PC-9 (cell line): ENCODE measurements at regions not wholly inside any gene's neighbourhood (a gene's known extent, or its start where the extent isn't known, plus 50 kb on each side); places are given as distances from the start of the nearest gene placed in this dataset.

Experiments
- CTCF ChIP-seq: fragments of 200-600 bp; sonication (generic); conservative IDR thresholded peaks from 2 replicates; pipeline ENCODE4 v1.6.1; 2017; ENCODE audit warnings: mixed run types, antibody characterized with exemption, mild to moderate bottlenecking, moderate library complexity
- EZH2 ChIP-seq: fragments of 200-600 bp; sonication (generic); IDR thresholded peaks from 2 replicates; pipeline ENCODE4 v1.8.0; 2017; ENCODE audit warnings: antibody characterized with exemption, low read depth

DNA sequence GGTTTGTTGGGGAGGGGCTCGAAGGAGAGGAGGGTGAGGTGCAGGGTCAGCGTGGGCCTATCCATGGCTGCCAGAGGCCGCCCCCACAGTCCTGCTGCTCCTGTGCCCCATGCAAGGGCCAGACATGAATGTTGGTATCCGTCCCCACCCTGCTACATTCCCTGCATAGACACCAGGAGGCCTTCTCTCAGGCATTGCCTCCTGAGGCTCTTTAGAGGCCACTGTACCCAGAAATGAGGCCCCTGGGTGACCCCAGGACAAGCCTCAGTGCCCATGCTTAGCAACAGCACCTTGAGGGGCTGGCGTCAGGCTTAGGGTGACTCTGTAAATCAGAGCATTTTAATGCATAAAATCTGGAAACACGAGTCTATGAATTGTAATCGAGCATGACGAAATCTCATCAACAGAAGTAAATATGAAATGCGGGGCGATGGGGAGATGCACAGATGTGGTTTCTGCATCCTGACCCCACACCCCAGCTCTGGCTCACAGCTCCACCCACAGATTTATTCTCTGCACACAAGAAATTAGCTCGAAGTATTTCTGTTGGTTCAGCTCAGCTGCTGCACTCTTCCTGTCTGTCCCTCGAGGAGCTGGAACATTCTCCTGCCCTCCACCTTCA is 124.0 kb upstream of the CSF3R start:
- TF ChIP-seq CTCF (no peak), EZH2 (no peak)
